ENCODE measurements at regions not wholly inside any gene's neighbourhood (a gene's known extent, or its start where the extent isn't known, plus 50 kb on each side); places are given as distances from the start of the nearest gene placed in this dataset.

DNA sequence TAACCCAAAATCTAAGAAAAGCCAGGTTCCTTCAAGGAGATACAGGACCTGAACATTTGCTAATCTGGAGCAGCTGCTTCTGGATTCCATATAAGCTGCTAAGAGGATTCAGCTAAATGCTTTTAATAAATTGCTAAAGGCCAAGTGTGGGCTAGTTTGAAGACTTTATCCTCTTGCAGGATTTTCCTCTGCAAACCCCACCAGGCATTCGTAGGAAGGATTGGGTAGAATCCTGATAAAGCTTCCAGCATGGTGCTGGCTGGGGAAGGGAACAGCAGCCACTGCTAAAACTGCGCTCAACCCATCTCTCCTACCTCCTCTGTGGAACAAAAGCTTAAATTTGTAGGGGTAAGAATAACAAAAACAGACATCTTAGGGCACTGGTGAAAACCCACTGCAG is 61.3 kb upstream of the TAB3 start:
- POLR2A ChIA-PET, result no interaction called here
- FAIRE-seq, result no peak

DNA sequence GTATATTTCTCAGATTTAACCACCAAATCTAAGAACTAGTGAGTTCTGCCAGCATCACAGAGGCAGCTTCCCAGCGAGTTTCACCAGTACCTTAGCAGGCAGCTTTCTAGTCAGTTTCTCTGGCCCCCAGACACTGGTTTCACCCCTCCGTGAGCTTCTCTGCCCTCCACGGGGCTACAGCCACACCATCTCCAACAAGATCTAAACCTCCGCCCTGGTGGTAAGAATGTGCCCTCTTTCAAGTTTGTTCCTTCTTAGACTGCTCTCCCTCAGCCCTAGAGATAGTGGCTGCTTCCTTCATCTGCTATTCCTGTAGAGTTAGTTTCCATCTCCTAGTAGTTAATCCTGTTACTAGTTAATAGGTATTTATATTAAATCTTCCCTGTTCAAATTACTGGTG is 60.5 kb upstream of the TAB3 start:
- ChIA-PET POLR2A (no interaction called here), RAD21 (ENCODE audit: unreplicated experiment) (no interaction called here), SMC1A (ENCODE audit: uncharacterized antibody, unreplicated experiment) (no interaction called here), CTCF (no interaction called here)
- no peaks in the 10 kb centered on the region for H3K9me3 ChIP-seq (replicated peaks; ENCODE audit: control insufficient read depth, insufficient read depth, low read length)
- no peak overlapping the region for H3K4me2 ChIP-seq (ENCODE audit: control insufficient read depth, insufficient read depth)
- no peak overlapping the region for H3K9ac ChIP-seq (ENCODE audit: control insufficient read depth, insufficient read depth, low read length)
- ATAC-seq, result no peak
- WGBS (ENCODE audit: insufficient coverage, insufficient replicate concordance, low lambda C conversion rate, missing lambda C conversion rate), result 0% methylated on average over 4 of the region's 4 CpGs
- DNase-seq (ENCODE audit: low read depth, low spot score), result no peak
- no peaks in the 10 kb centered on the region for H3K79me2 ChIP-seq (ENCODE audit: control insufficient read depth, insufficient read depth, low read length)
- intact Hi-C loops (cut with micrococcal nuclease; ENCODE audit: unreplicated experiment), result no loop called here
- no peaks in the 10 kb centered on the region for H3K4me1 ChIP-seq (ENCODE audit: control insufficient read depth, insufficient read depth, low read length)
- in situ Hi-C loops (cut with MboI), result no loop called here
- no peaks in the 10 kb centered on the region for H3K36me3 ChIP-seq (ENCODE audit: control insufficient read depth in 2 of 2, insufficient read depth in 2 of 2, low read length in 1 of 2)
- FAIRE-seq, result no peak
- no peak overlapping the region for H3K27ac ChIP-seq (ENCODE audit: control insufficient read depth, insufficient read depth)
- no peaks in the 10 kb centered on the region for H4K20me1 ChIP-seq (ENCODE audit: control insufficient read depth, insufficient read depth)
- H3K4me3 ChIP-seq, result no peak overlapping the region
- no TSS peak for BruUV-seq (replicated peaks)
- H2AFZ ChIP-seq (ENCODE audit: control insufficient read depth, low read depth, low read length), result no peak overlapping the region
- H3K27me3 ChIP-seq (replicated peaks in 1 of 2; ENCODE audit: control insufficient read depth in 2 of 2, insufficient read depth in 2 of 2, low read length in 1 of 2), result no peaks in the 10 kb centered on the region
- no peak for TF ChIP-seq MYC (IDR thresholded peaks at IDR 0.05; ENCODE audit: insufficient read depth, insufficient read length, insufficient replicate concordance, low read length, severe bottlenecking)
- TF ChIP-seq PAX8 (IDR thresholded peaks at IDR 0.05), result no peak
- TF ChIP-seq STAT1 (conservative IDR thresholded peaks at IDR 0.05), result no peak
- TF ChIP-seq, protein P1, sequence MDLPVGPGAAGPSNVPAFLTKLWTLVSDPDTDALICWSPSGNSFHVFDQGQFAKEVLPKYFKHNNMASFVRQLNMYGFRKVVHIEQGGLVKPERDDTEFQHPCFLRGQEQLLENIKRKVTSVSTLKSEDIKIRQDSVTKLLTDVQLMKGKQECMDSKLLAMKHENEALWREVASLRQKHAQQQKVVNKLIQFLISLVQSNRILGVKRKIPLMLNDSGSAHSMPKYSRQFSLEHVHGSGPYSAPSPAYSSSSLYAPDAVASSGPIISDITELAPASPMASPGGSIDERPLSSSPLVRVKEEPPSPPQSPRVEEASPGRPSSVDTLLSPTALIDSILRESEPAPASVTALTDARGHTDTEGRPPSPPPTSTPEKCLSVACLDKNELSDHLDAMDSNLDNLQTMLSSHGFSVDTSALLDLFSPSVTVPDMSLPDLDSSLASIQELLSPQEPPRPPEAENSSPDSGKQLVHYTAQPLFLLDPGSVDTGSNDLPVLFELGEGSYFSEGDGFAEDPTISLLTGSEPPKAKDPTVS (IDR thresholded peaks at IDR 0.05; ENCODE audit: low read depth, low read length), result no peak
- TF ChIP-seq, protein P2, sequence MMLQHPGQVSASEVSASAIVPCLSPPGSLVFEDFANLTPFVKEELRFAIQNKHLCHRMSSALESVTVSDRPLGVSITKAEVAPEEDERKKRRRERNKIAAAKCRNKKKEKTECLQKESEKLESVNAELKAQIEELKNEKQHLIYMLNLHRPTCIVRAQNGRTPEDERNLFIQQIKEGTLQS (IDR thresholded peaks at IDR 0.05; ENCODE audit: borderline replicate concordance, extremely low read depth, low read depth, low read length), result no peak
- no peak for TF ChIP-seq NFYA (IDR thresholded peaks at IDR 0.05; ENCODE audit: borderline replicate concordance, low read depth, low read length)
- TF ChIP-seq JUND (IDR thresholded peaks at IDR 0.05; ENCODE audit: low read depth, low read length), result no peak
- TF ChIP-seq FOXK2 (IDR thresholded peaks at IDR 0.05), result no peak
- no peak for TF ChIP-seq POLR2A (IDR thresholded peaks at IDR 0.05; ENCODE audit: low read depth, low read length)
- TF ChIP-seq, protein P3, sequence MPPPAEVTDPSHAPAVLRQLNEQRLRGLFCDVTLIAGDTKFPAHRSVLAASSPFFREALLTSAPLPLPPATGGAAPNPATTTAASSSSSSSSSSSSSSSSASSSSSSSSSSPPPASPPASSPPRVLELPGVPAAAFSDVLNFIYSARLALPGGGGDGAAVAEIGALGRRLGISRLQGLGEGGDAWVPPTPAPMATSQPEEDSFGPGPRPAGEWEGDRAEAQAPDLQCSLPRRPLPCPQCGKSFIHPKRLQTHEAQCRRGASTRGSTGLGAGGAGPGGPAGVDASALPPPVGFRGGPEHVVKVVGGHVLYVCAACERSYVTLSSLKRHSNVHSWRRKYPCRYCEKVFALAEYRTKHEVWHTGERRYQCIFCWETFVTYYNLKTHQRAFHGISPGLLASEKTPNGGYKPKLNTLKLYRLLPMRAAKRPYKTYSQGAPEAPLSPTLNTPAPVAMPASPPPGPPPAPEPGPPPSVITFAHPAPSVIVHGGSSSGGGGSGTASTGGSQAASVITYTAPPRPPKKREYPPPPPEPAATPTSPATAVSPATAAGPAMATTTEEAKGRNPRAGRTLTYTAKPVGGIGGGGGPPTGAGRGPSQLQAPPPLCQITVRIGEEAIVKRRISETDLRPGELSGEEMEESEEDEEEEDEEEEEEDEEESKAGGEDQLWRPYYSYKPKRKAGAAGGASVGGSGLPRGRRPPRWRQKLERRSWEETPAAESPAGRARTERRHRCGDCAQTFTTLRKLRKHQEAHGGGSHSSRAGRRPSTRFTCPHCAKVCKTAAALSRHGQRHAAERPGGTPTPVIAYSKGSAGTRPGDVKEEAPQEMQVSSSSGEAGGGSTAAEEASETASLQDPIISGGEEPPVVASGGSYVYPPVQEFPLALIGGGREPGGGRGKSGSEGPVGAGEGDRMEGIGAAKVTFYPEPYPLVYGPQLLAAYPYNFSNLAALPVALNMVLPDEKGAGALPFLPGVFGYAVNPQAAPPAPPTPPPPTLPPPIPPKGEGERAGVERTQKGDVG (CRISPR knock-in tag; IDR thresholded peaks at IDR 0.05), result no peak
- TF ChIP-seq ZNF384 (IDR thresholded peaks at IDR 0.05; ENCODE audit: borderline replicate concordance, low read depth, low read length), result no peak
- TF ChIP-seq SUZ12 (IDR thresholded peaks at IDR 0.05; ENCODE audit: unreplicated experiment), result no peak

More for the DNA sequence above, 61.3 kb upstream of the TAB3 start:
- Histone ChIP-seq H3K9me3 (replicated peaks; ENCODE audit: control insufficient read depth, insufficient read depth, low read length) (no peaks in the 10 kb centered on the region), H2AFZ (ENCODE audit: control insufficient read depth, low read depth, low read length) (no peak overlapping the region), H3K9ac (ENCODE audit: control insufficient read depth, insufficient read depth, low read length) (no peak overlapping the region), H4K20me1 (ENCODE audit: control insufficient read depth, insufficient read depth) (no peaks in the 10 kb centered on the region), H3K27me3 (replicated peaks in 1 of 2; ENCODE audit: control insufficient read depth in 2 of 2, insufficient read depth in 2 of 2, low read length in 1 of 2) (no peaks in the 10 kb centered on the region), H3K27ac (ENCODE audit: control insufficient read depth, insufficient read depth) (no peak overlapping the region), H3K36me3 (ENCODE audit: control insufficient read depth in 2 of 2, insufficient read depth in 2 of 2, low read length in 1 of 2) (no peaks in the 10 kb centered on the region), H3K4me1 (ENCODE audit: control insufficient read depth, insufficient read depth, low read length) (no peaks in the 10 kb centered on the region), H3K4me3 (no peak overlapping the region), H3K4me2 (ENCODE audit: control insufficient read depth, insufficient read depth) (no peak overlapping the region), H3K79me2 (ENCODE audit: control insufficient read depth, insufficient read depth, low read length) (no peaks in the 10 kb centered on the region)
- in situ Hi-C loops (cut with MboI) (no loop called here), intact Hi-C loops (cut with micrococcal nuclease; ENCODE audit: unreplicated experiment) (no loop called here)
- TF ChIP-seq NR2C1 (IDR thresholded peaks at IDR 0.05), result no peak
- ChIA-PET CTCF (interaction anchor here (1.0 kb wide), 1 partner anchor 711 kb away, joined by 3 read pairs; no protein-coding TSS in a partner anchor), SMC1A (ENCODE audit: uncharacterized antibody, unreplicated experiment) (no interaction called here), RAD21 (ENCODE audit: unreplicated experiment) (interaction anchor here (0.6 kb wide), 1 partner anchor 1533 kb away, joined by 3 read pairs; no protein-coding TSS in a partner anchor)
- ATAC-seq (no peak), DNase-seq (ENCODE audit: low read depth, low spot score) (no peak)
- BruUV-seq (replicated peaks), result no TSS peak
- WGBS (ENCODE audit: insufficient coverage, insufficient replicate concordance, low lambda C conversion rate, missing lambda C conversion rate), result 0% methylated on average over 2 of the region's 2 CpGs
